HEK293 (cell line): ENCODE measurements at regions not wholly inside any gene's neighbourhood (a gene's known extent, or its start where the extent isn't known, plus 50 kb on each side); places are given as distances from the start of the nearest gene placed in this dataset.

Experiments used
- CTCF ChIA-PET: fragments of 350-600 bp; formaldehyde crosslinking; extraction: SDS; loops from one replicate; lab custom pipeline; 2021; ENCODE audit warnings: antibody characterized with exemption; lab: Yijun Ruan, JAX
- POLR2A ChIA-PET: fragments of 300-600 bp; formaldehyde crosslinking; extraction: SDS; loops from one replicate; lab custom pipeline; 2020; ENCODE audit warnings: antibody characterized with exemption, inconsistent platforms; lab: Yijun Ruan, JAX
- H3K27ac ChIP-seq: fragments of 200-500 bp; sonication (Bioruptor generic); 2 replicates; pipeline ENCODE4 v1.5.1; 2014; ENCODE audit warnings: low read depth, low read length, control low read depth, inconsistent platforms; ENCODE audit errors: extremely low read depth
- H3K36me3 ChIP-seq, 2 experiments: fragments of 200-500 bp in 1 of 2; sonication (Bioruptor generic) in 1 of 2; 1 replicate in 1 of 2; 2 replicates in 1 of 2; pipeline ENCODE4 v1.5.1; 2014 to 2017; ENCODE audit warnings: inconsistent platforms in 2 of 2, low read length in 2 of 2; ENCODE audit not compliant: control insufficient read depth in 2 of 2, insufficient read depth in 1 of 2
- H3K4me1 ChIP-seq: fragments of 200-500 bp; sonication (Bioruptor generic); 2 replicates; pipeline ENCODE4 v1.5.1; 2014; ENCODE audit warnings: mild to moderate bottlenecking, low read length, inconsistent platforms; ENCODE audit not compliant: control insufficient read depth, insufficient read depth
- H3K4me3 ChIP-seq: 2 replicates; pipeline ENCODE4 v1.5.1; 2011; ENCODE audit warnings: low read depth, mild to moderate bottlenecking, control low read depth, low read length, moderate library complexity
- H3K9me3 ChIP-seq: fragments of 200-500 bp; sonication (Bioruptor generic); 2 replicates; pipeline ENCODE4 v1.5.1; 2014; ENCODE audit warnings: low read depth, low read length, inconsistent platforms; ENCODE audit not compliant: control insufficient read depth, insufficient read depth
- BCL11B ChIP-seq: fragments of 450-650 bp; formaldehyde crosslinking; IDR thresholded peaks from 2 replicates; pipeline ENCODE4 v1.5.1; 2016; ENCODE audit warnings: low read depth, missing biosample characterization, missing genetic modification characterization
- KLF10 ChIP-seq: fragments of 450-650 bp; IDR thresholded peaks from 2 replicates; pipeline ENCODE4 v1.5.1; 2018; ENCODE audit warnings: missing biosample characterization, mild to moderate bottlenecking, missing genetic modification characterization
- KLF8 ChIP-seq: fragments of 450-650 bp; formaldehyde crosslinking; IDR thresholded peaks from 2 replicates; pipeline ENCODE4 v1.5.1; 2016; ENCODE audit warnings: missing biosample characterization, missing genetic modification characterization
- MZF1 ChIP-seq: fragments of 450-650 bp; formaldehyde crosslinking; IDR thresholded peaks from 2 replicates; pipeline ENCODE4 v1.5.1; 2017; ENCODE audit warnings: missing biosample characterization, missing genetic modification characterization, borderline replicate concordance
- SCRT1 ChIP-seq: fragments of 450-650 bp; formaldehyde crosslinking; IDR thresholded peaks from 2 replicates; pipeline ENCODE4 v1.5.1; 2016; ENCODE audit warnings: missing biosample characterization, missing genetic modification characterization, borderline replicate concordance
- SP7 ChIP-seq: fragments of 450-650 bp; formaldehyde crosslinking; IDR thresholded peaks from 2 replicates; pipeline ENCODE4 v1.5.1; 2016; ENCODE audit warnings: missing biosample characterization, missing genetic modification characterization
- TRIM28 ChIP-seq: IDR thresholded peaks from 2 replicates; pipeline ENCODE4 v1.6.1; 2011; ENCODE audit warnings: low read length, control low read depth, borderline replicate concordance
- ZBTB17 ChIP-seq: fragments of 450-650 bp; formaldehyde crosslinking; IDR thresholded peaks from 2 replicates; pipeline ENCODE4 v1.5.1; 2016; ENCODE audit warnings: missing biosample characterization, missing genetic modification characterization
- ZBTB21 ChIP-seq: fragments of 450-650 bp; formaldehyde crosslinking; IDR thresholded peaks from 2 replicates; pipeline ENCODE4 v1.5.1; 2017; ENCODE audit warnings: missing biosample characterization, missing genetic modification characterization
- ZFP3 ChIP-seq: fragments of 450-650 bp; formaldehyde crosslinking; IDR thresholded peaks from 2 replicates; pipeline ENCODE4 v1.5.1; 2016; ENCODE audit warnings: low read depth, missing biosample characterization, missing genetic modification characterization
- ZFP37 ChIP-seq: fragments of 450-650 bp; formaldehyde crosslinking; IDR thresholded peaks from 2 replicates; pipeline ENCODE4 v1.5.1; 2016; ENCODE audit warnings: missing biosample characterization, missing genetic modification characterization
- ZNF175 ChIP-seq: fragments of 450-650 bp; formaldehyde crosslinking; IDR thresholded peaks from 2 replicates; pipeline ENCODE4 v1.5.1; 2016; ENCODE audit warnings: missing biosample characterization, missing genetic modification characterization
- ZNF292 ChIP-seq: fragments of 450-650 bp; formaldehyde crosslinking; IDR thresholded peaks from 2 replicates; pipeline ENCODE4 v1.5.1; 2016; ENCODE audit warnings: low read depth, missing biosample characterization, missing genetic modification characterization, borderline replicate concordance
- ZNF341 ChIP-seq: fragments of 450-650 bp; formaldehyde crosslinking; IDR thresholded peaks from 2 replicates; pipeline ENCODE4; 2016; ENCODE audit warnings: low read depth, missing biosample characterization, missing genetic modification characterization
- ZNF350 ChIP-seq: fragments of 450-650 bp; formaldehyde crosslinking; IDR thresholded peaks from 2 replicates; pipeline ENCODE4 v1.5.0; 2017; ENCODE audit warnings: missing biosample characterization, mild to moderate bottlenecking, missing genetic modification characterization
- ZNF404 ChIP-seq: fragments of 450-650 bp; formaldehyde crosslinking; IDR thresholded peaks from 2 replicates; pipeline ENCODE4 v1.5.1; 2017; ENCODE audit warnings: missing biosample characterization, missing genetic modification characterization
- ZNF610 ChIP-seq: fragments of 450-650 bp; formaldehyde crosslinking; IDR thresholded peaks from 2 replicates; pipeline ENCODE4 v1.5.1; 2016; ENCODE audit warnings: missing biosample characterization, missing genetic modification characterization, borderline replicate concordance
- ZSCAN16 ChIP-seq: fragments of 450-650 bp; formaldehyde crosslinking; IDR thresholded peaks from 2 replicates; pipeline ENCODE4 v1.5.1; 2016; ENCODE audit warnings: missing biosample characterization, missing genetic modification characterization
- TF ChIP-seq, protein P1 (sequence below): fragments of 450-650 bp; formaldehyde crosslinking; IDR thresholded peaks from 2 replicates; pipeline ENCODE4 v1.5.1; 2016; ENCODE audit warnings: missing biosample characterization, missing genetic modification characterization
- TF ChIP-seq, protein P2 (sequence below): fragments of 450-650 bp; formaldehyde crosslinking; IDR thresholded peaks from 2 replicates; pipeline ENCODE4 v1.5.1; 2016; ENCODE audit warnings: missing biosample characterization, missing genetic modification characterization
- TF ChIP-seq, protein P3 (sequence below): fragments of 450-650 bp; formaldehyde crosslinking; IDR thresholded peaks from 2 replicates; pipeline ENCODE4 v1.5.1; 2016; ENCODE audit warnings: missing biosample characterization, missing genetic modification characterization
- TF ChIP-seq, protein P4 (sequence below): fragments of 450-650 bp; formaldehyde crosslinking; IDR thresholded peaks from 2 replicates; pipeline ENCODE4 v1.5.1; 2016; ENCODE audit warnings: missing biosample characterization, missing genetic modification characterization
- TF ChIP-seq, protein P5 (sequence below): fragments of 450-650 bp; formaldehyde crosslinking; IDR thresholded peaks from 2 replicates; pipeline ENCODE4 v1.5.1; 2016; ENCODE audit warnings: missing biosample characterization, missing genetic modification characterization, borderline replicate concordance

DNA sequence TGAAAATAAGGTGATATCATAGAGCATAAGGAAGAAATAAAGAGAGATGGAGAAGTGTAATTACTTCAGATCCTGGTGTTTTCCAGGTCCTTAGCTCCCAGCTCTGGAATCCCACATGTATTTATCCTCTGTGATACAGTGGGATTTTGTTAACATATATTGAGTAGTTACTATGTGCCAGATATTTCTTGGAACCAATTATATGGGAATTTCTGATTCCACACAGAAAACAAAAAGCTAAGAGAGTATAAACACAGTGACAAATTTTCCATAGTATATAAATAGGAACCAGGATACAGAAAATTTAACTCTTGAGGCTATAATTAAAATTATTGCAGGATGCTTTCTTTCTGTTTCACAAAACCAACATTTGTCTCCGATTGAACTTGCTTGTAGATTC is 1067.5 kb downstream of the PCDH7 start:
- H3K27ac ChIP-seq, result no peak overlapping the region
- H3K4me3 ChIP-seq, result no peak overlapping the region
- TF ChIP-seq, protein P1, sequence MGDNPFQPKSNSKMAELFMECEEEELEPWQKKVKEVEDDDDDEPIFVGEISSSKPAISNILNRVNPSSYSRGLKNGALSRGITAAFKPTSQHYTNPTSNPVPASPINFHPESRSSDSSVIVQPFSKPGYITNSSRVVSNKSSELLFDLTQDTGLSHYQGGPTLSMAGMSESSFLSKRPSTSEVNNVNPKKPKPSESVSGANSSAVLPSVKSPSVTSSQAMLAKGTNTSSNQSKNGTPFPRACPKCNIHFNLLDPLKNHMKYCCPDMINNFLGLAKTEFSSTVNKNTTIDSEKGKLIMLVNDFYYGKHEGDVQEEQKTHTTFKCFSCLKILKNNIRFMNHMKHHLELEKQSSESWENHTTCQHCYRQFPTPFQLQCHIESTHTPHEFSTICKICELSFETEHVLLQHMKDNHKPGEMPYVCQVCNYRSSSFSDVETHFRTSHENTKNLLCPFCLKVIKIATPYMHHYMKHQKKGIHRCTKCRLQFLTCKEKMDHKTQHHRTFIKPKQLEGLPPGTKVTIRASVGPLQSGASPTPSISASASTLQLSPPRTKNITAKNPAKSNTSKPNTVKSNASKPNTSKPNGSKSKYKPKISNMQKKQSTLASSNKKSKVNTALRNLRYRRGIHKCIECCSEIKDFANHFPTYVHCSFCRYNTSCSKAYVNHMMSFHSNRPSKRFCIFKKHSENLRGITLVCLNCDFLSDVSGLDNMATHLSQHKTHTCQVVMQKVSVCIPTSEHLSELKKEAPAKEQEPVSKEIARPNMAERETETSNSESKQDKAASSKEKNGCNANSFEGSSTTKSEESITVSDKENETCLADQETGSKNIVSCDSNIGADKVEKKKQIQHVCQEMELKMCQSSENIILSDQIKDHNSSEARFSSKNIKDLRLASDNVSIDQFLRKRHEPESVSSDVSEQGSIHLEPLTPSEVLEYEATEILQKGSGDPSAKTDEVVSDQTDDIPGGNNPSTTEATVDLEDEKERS (tag by site-specific recombination), result no peak
- TF ChIP-seq SCRT1 (tag by site-specific recombination), result no peak
- no peak for TF ChIP-seq KLF10 (tag by site-specific recombination)
- TF ChIP-seq, protein P2, sequence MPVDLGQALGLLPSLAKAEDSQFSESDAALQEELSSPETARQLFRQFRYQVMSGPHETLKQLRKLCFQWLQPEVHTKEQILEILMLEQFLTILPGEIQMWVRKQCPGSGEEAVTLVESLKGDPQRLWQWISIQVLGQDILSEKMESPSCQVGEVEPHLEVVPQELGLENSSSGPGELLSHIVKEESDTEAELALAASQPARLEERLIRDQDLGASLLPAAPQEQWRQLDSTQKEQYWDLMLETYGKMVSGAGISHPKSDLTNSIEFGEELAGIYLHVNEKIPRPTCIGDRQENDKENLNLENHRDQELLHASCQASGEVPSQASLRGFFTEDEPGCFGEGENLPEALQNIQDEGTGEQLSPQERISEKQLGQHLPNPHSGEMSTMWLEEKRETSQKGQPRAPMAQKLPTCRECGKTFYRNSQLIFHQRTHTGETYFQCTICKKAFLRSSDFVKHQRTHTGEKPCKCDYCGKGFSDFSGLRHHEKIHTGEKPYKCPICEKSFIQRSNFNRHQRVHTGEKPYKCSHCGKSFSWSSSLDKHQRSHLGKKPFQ (tag by site-specific recombination), result no peak
- TF ChIP-seq ZBTB17, result no peak
- TF ChIP-seq ZNF292 (tag by site-specific recombination), result no peak
- TF ChIP-seq BCL11B (tag by site-specific recombination), result no peak
- no peak for TF ChIP-seq ZNF175 (tag by site-specific recombination)
- TF ChIP-seq ZBTB21 (tag by site-specific recombination), result no peak
- TF ChIP-seq, protein P3, sequence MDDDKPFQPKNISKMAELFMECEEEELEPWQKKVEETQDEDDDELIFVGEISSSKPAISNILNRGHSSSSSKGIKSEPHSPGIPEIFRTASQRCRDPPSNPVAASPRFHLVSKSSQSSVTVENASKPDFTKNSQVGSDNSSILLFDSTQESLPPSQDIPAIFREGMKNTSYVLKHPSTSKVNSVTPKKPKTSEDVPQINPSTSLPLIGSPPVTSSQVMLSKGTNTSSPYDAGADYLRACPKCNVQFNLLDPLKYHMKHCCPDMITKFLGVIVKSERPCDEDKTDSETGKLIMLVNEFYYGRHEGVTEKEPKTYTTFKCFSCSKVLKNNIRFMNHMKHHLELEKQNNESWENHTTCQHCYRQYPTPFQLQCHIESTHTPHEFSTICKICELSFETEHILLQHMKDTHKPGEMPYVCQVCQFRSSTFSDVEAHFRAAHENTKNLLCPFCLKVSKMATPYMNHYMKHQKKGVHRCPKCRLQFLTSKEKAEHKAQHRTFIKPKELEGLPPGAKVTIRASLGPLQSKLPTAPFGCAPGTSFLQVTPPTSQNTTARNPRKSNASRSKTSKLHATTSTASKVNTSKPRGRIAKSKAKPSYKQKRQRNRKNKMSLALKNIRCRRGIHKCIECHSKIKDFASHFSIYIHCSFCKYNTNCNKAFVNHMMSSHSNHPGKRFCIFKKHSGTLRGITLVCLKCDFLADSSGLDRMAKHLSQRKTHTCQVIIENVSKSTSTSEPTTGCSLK (tag by site-specific recombination), result no peak
- no peak for TF ChIP-seq ZFP37
- no peak for TF ChIP-seq KLF8
- TF ChIP-seq, protein P4, sequence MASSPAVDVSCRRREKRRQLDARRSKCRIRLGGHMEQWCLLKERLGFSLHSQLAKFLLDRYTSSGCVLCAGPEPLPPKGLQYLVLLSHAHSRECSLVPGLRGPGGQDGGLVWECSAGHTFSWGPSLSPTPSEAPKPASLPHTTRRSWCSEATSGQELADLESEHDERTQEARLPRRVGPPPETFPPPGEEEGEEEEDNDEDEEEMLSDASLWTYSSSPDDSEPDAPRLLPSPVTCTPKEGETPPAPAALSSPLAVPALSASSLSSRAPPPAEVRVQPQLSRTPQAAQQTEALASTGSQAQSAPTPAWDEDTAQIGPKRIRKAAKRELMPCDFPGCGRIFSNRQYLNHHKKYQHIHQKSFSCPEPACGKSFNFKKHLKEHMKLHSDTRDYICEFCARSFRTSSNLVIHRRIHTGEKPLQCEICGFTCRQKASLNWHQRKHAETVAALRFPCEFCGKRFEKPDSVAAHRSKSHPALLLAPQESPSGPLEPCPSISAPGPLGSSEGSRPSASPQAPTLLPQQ (tag by site-specific recombination), result no peak
- TF ChIP-seq ZNF610, result no peak
- H3K4me1 ChIP-seq, result no peaks in the 10 kb centered on the region
- H3K36me3 ChIP-seq, result no peaks in the 10 kb centered on the region
- H3K9me3 ChIP-seq, result no peaks in the 10 kb centered on the region
- POLR2A ChIA-PET, result no interaction called here
- CTCF ChIA-PET, result no interaction called here

DNA sequence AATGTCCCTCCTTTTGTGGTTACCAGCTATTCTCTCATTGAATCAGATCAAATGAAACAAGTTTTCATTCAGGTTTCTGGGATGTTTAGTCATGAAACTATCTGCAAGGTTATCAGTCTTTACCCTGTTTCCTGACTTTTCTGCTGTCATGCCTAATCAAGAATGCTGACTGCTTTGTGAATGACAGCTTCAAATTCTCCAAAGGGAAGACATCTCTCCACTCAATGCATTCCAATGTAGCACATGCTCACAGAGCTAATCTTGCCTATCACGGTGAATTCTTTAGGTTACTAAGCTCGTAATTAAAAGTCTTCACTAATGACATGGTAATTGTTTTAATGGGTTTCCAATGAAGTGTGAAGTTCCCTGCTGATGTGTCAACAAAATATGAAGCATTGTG is 1068.5 kb downstream of the PCDH7 start:
- no peaks in the 10 kb centered on the region for H3K4me1 ChIP-seq
- H3K27ac ChIP-seq, result no peak overlapping the region
- no peak overlapping the region for H3K4me3 ChIP-seq
- no peaks in the 10 kb centered on the region for H3K9me3 ChIP-seq
- ChIA-PET POLR2A (no interaction called here), CTCF (interaction anchor here (0.6 kb wide), 1 partner anchor 88 kb away, joined by 4 read pairs; no protein-coding TSS in a partner anchor)
- no peaks in the 10 kb centered on the region for H3K36me3 ChIP-seq
- TF ChIP-seq TRIM28, result no peak
- no peak for TF ChIP-seq ZFP3
- TF ChIP-seq ZSCAN16 (tag by site-specific recombination), result no peak
- TF ChIP-seq, protein P5, sequence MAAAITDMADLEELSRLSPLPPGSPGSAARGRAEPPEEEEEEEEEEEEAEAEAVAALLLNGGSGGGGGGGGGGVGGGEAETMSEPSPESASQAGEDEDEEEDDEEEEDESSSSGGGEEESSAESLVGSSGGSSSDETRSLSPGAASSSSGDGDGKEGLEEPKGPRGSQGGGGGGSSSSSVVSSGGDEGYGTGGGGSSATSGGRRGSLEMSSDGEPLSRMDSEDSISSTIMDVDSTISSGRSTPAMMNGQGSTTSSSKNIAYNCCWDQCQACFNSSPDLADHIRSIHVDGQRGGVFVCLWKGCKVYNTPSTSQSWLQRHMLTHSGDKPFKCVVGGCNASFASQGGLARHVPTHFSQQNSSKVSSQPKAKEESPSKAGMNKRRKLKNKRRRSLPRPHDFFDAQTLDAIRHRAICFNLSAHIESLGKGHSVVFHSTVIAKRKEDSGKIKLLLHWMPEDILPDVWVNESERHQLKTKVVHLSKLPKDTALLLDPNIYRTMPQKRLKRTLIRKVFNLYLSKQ (tag by site-specific recombination), result no peak
- TF ChIP-seq ZNF341, result no peak
- TF ChIP-seq, protein P2 (tag by site-specific recombination), result no peak
- TF ChIP-seq MZF1 (tag by site-specific recombination), result no peak
- TF ChIP-seq ZNF404 (tag by site-specific recombination), result no peak
- TF ChIP-seq ZNF350 (tag by site-specific recombination), result no peak
- TF ChIP-seq SP7 (tag by site-specific recombination), result no peak
